MM.1S (cell line): ENCODE measurements at regions not wholly inside any gene's neighbourhood (a gene's known extent, or its start where the extent isn't known, plus 50 kb on each side); places are given as distances from the start of the nearest gene placed in this dataset.

Experiments used
- DNase-seq: peaks from one replicate; pipeline ENCODE4 v3.0.0-alpha.2; 2015
- H2AFZ ChIP-seq: fragments of 300-600 bp; sonication (generic); 2 replicates; pipeline ENCODE4 v1.6.0; 2016; ENCODE audit warnings: antibody characterized with exemption, low read length
- H3F3A ChIP-seq: fragments of 300-600 bp; sonication (generic); 2 replicates; pipeline ENCODE4 v1.6.1; 2016; ENCODE audit warnings: mild to moderate bottlenecking, antibody characterized with exemption, low read length, moderate library complexity, mixed read lengths; ENCODE audit not compliant: insufficient read depth
- H3K27ac ChIP-seq: fragments of 300-600 bp; sonication (generic); 2 replicates; pipeline ENCODE4 v1.5.1; 2016; ENCODE audit warnings: mild to moderate bottlenecking, low read length
- H3K27me3 ChIP-seq: fragments of 300-600 bp; sonication (generic); replicated peaks from 2 replicates; pipeline ENCODE4 v1.6.0; 2016; ENCODE audit warnings: low read length; ENCODE audit not compliant: insufficient read depth
- H3K36me3 ChIP-seq: fragments of 300-600 bp; sonication (generic); replicated peaks from 2 replicates; pipeline ENCODE4 v1.6.1; 2016; ENCODE audit warnings: mild to moderate bottlenecking, low read length, mixed read lengths; ENCODE audit not compliant: insufficient read depth
- H3K4me1 ChIP-seq: fragments of 300-600 bp; sonication (generic); 2 replicates; pipeline ENCODE4 v1.6.1; 2016; ENCODE audit warnings: low read length, mixed read lengths
- H3K4me2 ChIP-seq: fragments of 300-600 bp; sonication (generic); 2 replicates; pipeline ENCODE4 v1.6.0; 2016; ENCODE audit warnings: low read depth, low read length
- H3K4me3 ChIP-seq: fragments of 300-600 bp; sonication (generic); 2 replicates; pipeline ENCODE4 v1.5.1; 2016; ENCODE audit warnings: low read length, mixed read lengths
- H3K79me2 ChIP-seq: fragments of 300-600 bp; sonication (generic); 2 replicates; pipeline ENCODE4 v1.6.1; 2016; ENCODE audit warnings: mixed run types, low read length, mixed read lengths
- H3K9ac ChIP-seq: fragments of 300-600 bp; sonication (generic); 2 replicates; pipeline ENCODE4 v1.6.1; 2016; ENCODE audit warnings: low read length, mixed read lengths
- H3K9me2 ChIP-seq: fragments of 300-600 bp; sonication (generic); replicated peaks from 2 replicates; pipeline ENCODE4 v1.6.1; 2016; ENCODE audit warnings: mild to moderate bottlenecking, low read length, mixed read lengths; ENCODE audit not compliant: insufficient read depth
- H3K9me3 ChIP-seq: fragments of 300-600 bp; sonication (generic); replicated peaks from 2 replicates; pipeline ENCODE4 v1.6.1; 2016; ENCODE audit warnings: mild to moderate bottlenecking, low read length, mixed read lengths; ENCODE audit not compliant: insufficient read depth
- H4K20me1 ChIP-seq: fragments of 300-600 bp; sonication (generic); 2 replicates; pipeline ENCODE4 v1.6.1; 2016; ENCODE audit warnings: mild to moderate bottlenecking, low read length, moderate library complexity, mixed read lengths; ENCODE audit not compliant: insufficient read depth
- CTCF ChIP-seq: fragments of 300-600 bp; sonication (generic); IDR thresholded peaks from 2 replicates; pipeline ENCODE4 v1.5.1; 2016; ENCODE audit warnings: antibody characterized with exemption, low read length, mixed read lengths
- EZH2 ChIP-seq: fragments of 300-600 bp; sonication (generic); optimal IDR thresholded peaks from 2 replicates; pipeline ENCODE3; 2017; ENCODE audit warnings: low read depth, mild to moderate bottlenecking, antibody characterized with exemption, low read length, mixed read lengths
- EZH2phosphoT487 ChIP-seq: fragments of 300-600 bp; sonication (generic); IDR thresholded peaks from 2 replicates; pipeline ENCODE4 v1.6.1; 2018; ENCODE audit warnings: antibody characterized with exemption, low read length

DNA sequence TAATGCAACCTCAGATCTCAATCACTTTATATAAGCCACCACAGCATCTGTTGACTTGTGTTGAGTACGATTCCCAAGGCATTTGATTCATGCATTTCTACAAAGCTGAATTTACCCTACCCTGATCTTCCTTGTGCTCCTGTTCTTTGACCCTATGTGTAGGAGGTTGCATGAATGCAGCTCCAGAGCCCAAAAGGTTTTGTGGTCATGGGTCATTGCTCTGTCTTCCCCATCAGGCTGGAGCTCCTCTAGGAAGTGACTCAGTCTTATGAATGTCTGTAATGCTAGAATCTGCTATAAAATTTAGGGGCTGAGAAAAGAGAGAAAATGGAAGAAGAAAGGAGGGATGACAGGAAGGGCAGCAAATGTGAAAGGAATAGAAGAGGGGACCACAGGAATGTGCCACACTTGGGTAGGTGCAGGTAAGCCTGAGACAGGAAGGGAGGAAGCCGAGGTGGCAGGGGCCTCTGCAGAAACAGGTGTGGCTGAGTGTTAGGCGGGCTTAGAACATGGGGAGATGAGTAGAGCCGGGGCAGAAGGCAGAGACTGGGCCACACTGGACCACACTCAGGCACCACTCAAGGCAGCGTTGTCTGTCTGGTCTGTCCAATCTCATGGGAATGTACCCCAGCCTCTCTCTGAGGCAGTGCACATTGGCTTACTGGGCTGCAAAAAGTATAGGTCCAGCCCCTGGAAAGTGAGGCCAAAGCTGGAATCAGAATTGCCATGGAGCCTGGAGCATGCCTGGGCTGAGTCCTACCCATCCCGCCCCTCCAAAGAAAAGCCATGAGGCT lies 334.1 kb downstream of the BCL11B start:
- Histone ChIP-seq H3K79me2 (no peaks in the 10 kb centered on the region), H3K9me3 (no peaks in the 10 kb centered on the region), H3K36me3 (no peaks in the 10 kb centered on the region), H3K4me3 (no peak overlapping the region), H2AFZ (no peak overlapping the region), H3K9ac (no peak overlapping the region), H3K27ac (no peak overlapping the region), H3F3A (no peaks in the 10 kb centered on the region), H3K4me1 (no peaks in the 10 kb centered on the region), H4K20me1 (no peaks in the 10 kb centered on the region), H3K9me2 (no peaks in the 10 kb centered on the region), H3K27me3 (no peaks in the 10 kb centered on the region), H3K4me2 (no peak overlapping the region)
- no peak for TF ChIP-seq CTCF
- TF ChIP-seq EZH2phosphoT487: no peak
- no peak for TF ChIP-seq EZH2
- no peak for DNase-seq

GRCh38 chr14:98940693-98941437 lies 331.1 kb downstream of the BCL11B start:
- Histone ChIP-seq H3K4me2 (no peak overlapping the region), H3K4me1 (no peaks in the 10 kb centered on the region), H3F3A (no peaks in the 10 kb centered on the region), H3K9ac (no peak overlapping the region), H3K27ac (no peak overlapping the region), H3K36me3 (no peaks in the 10 kb centered on the region), H3K9me2 (no peaks in the 10 kb centered on the region), H3K27me3 (no peaks in the 10 kb centered on the region), H3K4me3 (no peak overlapping the region), H2AFZ (no peak overlapping the region), H3K79me2 (no peaks in the 10 kb centered on the region), H4K20me1 (no peaks in the 10 kb centered on the region), H3K9me3 (no peaks in the 10 kb centered on the region)
- no peak for TF ChIP-seq CTCF
- TF ChIP-seq EZH2: no peak
- TF ChIP-seq EZH2phosphoT487: no peak
- no peak for DNase-seq

DNA sequence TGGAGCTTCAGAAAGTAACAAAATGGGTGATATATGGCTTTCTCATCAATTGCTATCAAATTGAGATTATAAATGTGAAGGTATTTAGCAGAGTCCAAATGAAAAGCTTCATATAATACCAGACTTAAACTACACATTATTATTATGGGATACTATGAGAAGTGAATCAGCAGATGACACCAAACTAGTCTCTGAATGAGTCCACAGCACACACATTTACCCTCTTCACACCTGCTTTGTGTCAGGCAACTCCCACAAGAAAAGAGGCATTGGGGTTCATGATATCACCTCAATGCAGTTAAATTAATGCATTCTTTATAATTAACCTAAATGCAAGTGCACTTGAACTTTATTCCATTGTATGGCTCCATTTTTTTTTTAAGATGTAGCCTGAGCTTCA lies 330.5 kb downstream of the BCL11B start:
- Histone ChIP-seq H3K27ac (no peak overlapping the region), H3K27me3 (no peaks in the 10 kb centered on the region), H3K9me3 (no peaks in the 10 kb centered on the region), H3K9me2 (no peaks in the 10 kb centered on the region), H3K4me2 (no peak overlapping the region), H2AFZ (no peak overlapping the region), H3K79me2 (no peaks in the 10 kb centered on the region), H3K9ac (no peak overlapping the region), H3K4me1 (no peaks in the 10 kb centered on the region), H3K4me3 (no peak overlapping the region), H3F3A (no peaks in the 10 kb centered on the region), H3K36me3 (no peaks in the 10 kb centered on the region), H4K20me1 (no peaks in the 10 kb centered on the region)
- DNase-seq: no peak
- TF ChIP-seq EZH2phosphoT487: no peak
- TF ChIP-seq EZH2: no peak
- TF ChIP-seq CTCF: no peak
